ENCODE measurements at regions not wholly inside any gene's neighbourhood (a gene's known extent, or its start where the extent isn't known, plus 50 kb on each side); places are given as distances from the start of the nearest gene placed in this dataset.

DNA sequence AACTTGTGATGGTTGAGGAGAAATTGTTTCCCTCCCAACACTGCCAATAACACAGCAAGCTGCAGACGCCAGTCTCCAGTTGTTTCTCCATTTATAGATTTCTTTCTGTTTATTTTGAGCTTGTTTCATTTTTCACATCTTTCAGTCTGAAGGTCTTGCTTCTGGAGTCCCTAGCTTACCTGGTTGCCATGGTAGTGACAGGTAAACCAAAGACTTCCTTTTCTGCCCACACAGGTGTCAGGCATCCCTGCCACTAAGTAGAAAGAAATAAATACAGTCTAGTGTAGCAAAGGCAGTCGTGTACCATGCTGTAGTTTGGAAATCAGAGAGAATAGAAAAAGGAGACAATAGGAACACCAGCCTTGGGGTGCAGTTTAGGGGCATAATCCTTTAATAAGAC is 82.8 kb downstream of the MARCHF4 start:
- no peaks in the 10 kb centered on the region for H3K36me3 Mint-ChIP-seq
- no peak for TF ChIP-seq CTCF (IDR thresholded peaks at IDR 0.05)
- H3K9me3 Mint-ChIP-seq = no peaks in the 10 kb centered on the region
- Histone ChIP-seq H3K36me3 (replicated peaks in 1 of 2; ENCODE audit: control insufficient read depth in 1 of 2, insufficient read depth in 2 of 2, low read length in 2 of 2) (no peaks in the 10 kb centered on the region), H3K4me3 (replicated peaks in 1 of 3; ENCODE audit: low read depth in 2 of 3, low read length in 3 of 3) (no peak overlapping the region), H3K9me3 (replicated peaks in 1 of 2; ENCODE audit: control insufficient read depth in 1 of 2, insufficient read depth in 1 of 2, low read length in 2 of 2) (no peaks in the 10 kb centered on the region), H2AFZ (ENCODE audit: insufficient read depth, low read depth, low read length, poor library complexity, severe bottlenecking) (no peak overlapping the region), H3K4me2 (replicated peaks; ENCODE audit: extremely low read depth, low read length, poor library complexity, severe bottlenecking) (no peak overlapping the region), H3K27ac (ENCODE audit: low read depth in 1 of 2, low read length in 2 of 2) (no peak overlapping the region), H3K79me2 (ENCODE audit: insufficient read depth, low read length) (no peaks in the 10 kb centered on the region), H3K9ac (ENCODE audit: insufficient read depth, low read length, poor library complexity, severe bottlenecking) (no peak overlapping the region), H3K27me3 (ENCODE audit: control insufficient read depth in 2 of 2, insufficient read depth in 2 of 2, low read length in 2 of 2) (no peaks in the 10 kb centered on the region), H3K4me1 (ENCODE audit: control insufficient read depth in 1 of 2, insufficient read depth in 2 of 2, low read length in 2 of 2) (no peaks in the 10 kb centered on the region), H4K20me1 (ENCODE audit: insufficient read depth, low read length) (no peaks in the 10 kb centered on the region)
- intact Hi-C loops (cut with micrococcal nuclease) = no loop called here
- no peak overlapping the region for H3K4me3 Mint-ChIP-seq
- no peak overlapping the region for H3K27ac Mint-ChIP-seq
- H3K4me1 Mint-ChIP-seq = peaks cover 10% of the 10 kb centered on the region
- WGBS (ENCODE audit: insufficient coverage) = no CpG with 5 or more reads among the region's 2 CpGs
- no peak for DNase-seq
- peaks cover 0 to 3% (median 0%) of the 10 kb centered on the region in 3 donors for H3K27me3 Mint-ChIP-seq (ENCODE audit: low read depth in 3 of 3)

DNA sequence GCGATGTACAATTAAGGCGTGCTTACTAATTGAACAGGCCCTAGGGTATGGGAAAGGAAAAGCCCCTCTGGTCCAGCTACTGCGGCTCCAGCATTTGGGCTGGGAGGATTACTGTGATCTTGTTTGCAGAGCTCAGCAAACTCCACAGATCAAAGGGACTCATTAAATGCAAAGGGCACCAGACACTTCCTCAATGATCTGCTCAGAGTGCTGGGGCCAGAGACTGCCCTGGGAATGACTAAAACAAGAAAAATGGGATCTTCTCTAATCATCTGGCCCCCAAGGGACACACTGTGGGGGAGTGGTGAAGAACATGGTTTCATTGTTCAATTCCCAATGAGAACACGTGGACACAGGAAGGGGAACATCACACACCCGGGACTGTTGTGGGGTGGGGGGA is 85.0 kb downstream of the MARCHF4 start:
- Mint-ChIP-seq H3K9me3 (no peaks in the 10 kb centered on the region), H3K4me3 (no peak overlapping the region), H3K27ac (no peak overlapping the region), H3K4me1 (peaks cover 10% of the 10 kb centered on the region), H3K27me3 (ENCODE audit: low read depth in 3 of 3) (peaks cover 0 to 3% (median 0%) of the 10 kb centered on the region in 3 donors), H3K36me3 (no peaks in the 10 kb centered on the region)
- Histone ChIP-seq H3K27ac (ENCODE audit: low read depth in 1 of 2, low read length in 2 of 2) (no peak overlapping the region), H3K4me2 (replicated peaks; ENCODE audit: extremely low read depth, low read length, poor library complexity, severe bottlenecking) (no peak overlapping the region), H3K36me3 (replicated peaks in 1 of 2; ENCODE audit: control insufficient read depth in 1 of 2, insufficient read depth in 2 of 2, low read length in 2 of 2) (no peaks in the 10 kb centered on the region), H3K9me3 (replicated peaks in 1 of 2; ENCODE audit: control insufficient read depth in 1 of 2, insufficient read depth in 1 of 2, low read length in 2 of 2) (no peaks in the 10 kb centered on the region), H3K4me1 (ENCODE audit: control insufficient read depth in 1 of 2, insufficient read depth in 2 of 2, low read length in 2 of 2) (no peaks in the 10 kb centered on the region), H3K27me3 (ENCODE audit: control insufficient read depth in 2 of 2, insufficient read depth in 2 of 2, low read length in 2 of 2) (no peaks in the 10 kb centered on the region), H3K4me3 (replicated peaks in 1 of 3; ENCODE audit: low read depth in 2 of 3, low read length in 3 of 3) (no peak overlapping the region), H3K9ac (ENCODE audit: insufficient read depth, low read length, poor library complexity, severe bottlenecking) (no peak overlapping the region), H4K20me1 (ENCODE audit: insufficient read depth, low read length) (no peaks in the 10 kb centered on the region), H3K79me2 (ENCODE audit: insufficient read depth, low read length) (no peaks in the 10 kb centered on the region), H2AFZ (ENCODE audit: insufficient read depth, low read depth, low read length, poor library complexity, severe bottlenecking) (no peak overlapping the region)
- TF ChIP-seq CTCF (IDR thresholded peaks at IDR 0.05) = no peak
- intact Hi-C loops (cut with micrococcal nuclease) = no loop called here
- WGBS (ENCODE audit: insufficient coverage) = no CpG with 5 or more reads among the region's 5 CpGs
- no peak for DNase-seq
